ENCODE measurements at regions not wholly inside any gene's neighbourhood (a gene's known extent, or its start where the extent isn't known, plus 50 kb on each side); places are given as distances from the start of the nearest gene placed in this dataset.

DNA sequence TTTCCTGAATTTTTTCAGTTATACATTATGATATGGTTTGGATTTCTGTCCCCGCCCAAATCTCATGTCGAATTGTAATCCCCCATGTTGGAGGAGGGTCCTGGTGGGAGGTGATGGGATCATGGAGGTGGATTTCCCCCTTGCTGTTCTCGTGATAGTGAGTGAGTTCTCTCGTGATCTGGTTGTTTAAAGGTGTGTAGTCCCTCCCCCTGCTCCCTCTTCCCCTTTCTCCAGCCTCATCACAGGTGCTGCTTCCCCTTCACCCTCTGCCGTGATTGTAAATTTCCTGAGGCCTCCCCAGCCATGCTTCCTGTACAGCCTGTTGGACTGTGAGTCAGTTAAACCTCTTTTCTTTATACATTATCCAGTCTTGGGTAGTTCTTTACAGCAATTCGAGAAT is 93.2 kb upstream of the HNRNPU start:
- TF ChIP-seq, protein P1, sequence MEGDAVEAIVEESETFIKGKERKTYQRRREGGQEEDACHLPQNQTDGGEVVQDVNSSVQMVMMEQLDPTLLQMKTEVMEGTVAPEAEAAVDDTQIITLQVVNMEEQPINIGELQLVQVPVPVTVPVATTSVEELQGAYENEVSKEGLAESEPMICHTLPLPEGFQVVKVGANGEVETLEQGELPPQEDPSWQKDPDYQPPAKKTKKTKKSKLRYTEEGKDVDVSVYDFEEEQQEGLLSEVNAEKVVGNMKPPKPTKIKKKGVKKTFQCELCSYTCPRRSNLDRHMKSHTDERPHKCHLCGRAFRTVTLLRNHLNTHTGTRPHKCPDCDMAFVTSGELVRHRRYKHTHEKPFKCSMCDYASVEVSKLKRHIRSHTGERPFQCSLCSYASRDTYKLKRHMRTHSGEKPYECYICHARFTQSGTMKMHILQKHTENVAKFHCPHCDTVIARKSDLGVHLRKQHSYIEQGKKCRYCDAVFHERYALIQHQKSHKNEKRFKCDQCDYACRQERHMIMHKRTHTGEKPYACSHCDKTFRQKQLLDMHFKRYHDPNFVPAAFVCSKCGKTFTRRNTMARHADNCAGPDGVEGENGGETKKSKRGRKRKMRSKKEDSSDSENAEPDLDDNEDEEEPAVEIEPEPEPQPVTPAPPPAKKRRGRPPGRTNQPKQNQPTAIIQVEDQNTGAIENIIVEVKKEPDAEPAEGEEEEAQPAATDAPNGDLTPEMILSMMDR (IDR thresholded peaks at IDR 0.05) = no peak
- TF ChIP-seq EZH2phosphoT487 (IDR thresholded peaks at IDR 0.05) (no peak), EZH2 (IDR thresholded peaks at IDR 0.05) (no peak)
- no peaks in the 10 kb centered on the region for H3K9me3 Mint-ChIP-seq
- H3F3A ChIP-seq (ENCODE audit: low read depth) = no peaks in the 10 kb centered on the region
- H3K9ac ChIP-seq = no peak overlapping the region
- no peak overlapping the region for H3K27ac Mint-ChIP-seq
- peaks cover 3% of the 10 kb centered on the region for H3K27me3 Mint-ChIP-seq (ENCODE audit: insufficient read depth, low read depth)
- H4K20me1 ChIP-seq (ENCODE audit: low read depth) = no peaks in the 10 kb centered on the region
- no peak overlapping the region for H3K4me3 ChIP-seq
- no peaks in the 10 kb centered on the region for H3K36me3 Mint-ChIP-seq
- no peaks in the 10 kb centered on the region for H3K4me1 Mint-ChIP-seq
- H3K79me2 ChIP-seq (ENCODE audit: low read depth) = no peaks in the 10 kb centered on the region
- DNase-seq (ENCODE audit: low spot score) = no peak
- H3K4me1 ChIP-seq = peaks cover 11% of the 10 kb centered on the region
- H3K27ac ChIP-seq = no peak overlapping the region
- H3K27me3 ChIP-seq = no peaks in the 10 kb centered on the region
- no peak overlapping the region for H3K4me3 Mint-ChIP-seq
- H2AFZ ChIP-seq (replicated peaks) = peak overlapping the region; percentile 61
- no peak overlapping the region for H3K4me2 ChIP-seq
- no peaks in the 10 kb centered on the region for H3K9me3 ChIP-seq (ENCODE audit: low read depth)
- H3K36me3 ChIP-seq = no peaks in the 10 kb centered on the region

DNA sequence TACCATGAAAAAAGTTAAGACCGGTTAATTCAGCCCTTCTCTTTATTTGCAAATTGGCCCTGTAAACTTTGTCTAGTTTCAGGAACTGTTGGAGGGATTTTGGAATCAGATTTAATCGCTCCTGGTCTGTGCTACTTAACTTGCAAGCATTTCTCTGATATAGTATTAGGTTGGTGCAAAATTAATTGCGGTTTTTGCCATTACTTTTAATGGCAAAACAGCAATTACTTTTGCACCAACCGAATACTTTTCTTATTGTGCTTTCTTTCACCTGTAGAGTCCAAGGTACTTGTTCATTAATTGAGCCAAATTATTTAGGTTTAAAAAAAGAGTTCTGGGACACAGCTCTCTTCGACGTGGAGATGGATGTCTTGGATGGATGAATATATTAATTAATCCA is 92.8 kb upstream of the HNRNPU start:
- no peaks in the 10 kb centered on the region for H3F3A ChIP-seq (ENCODE audit: low read depth)
- peaks cover 11% of the 10 kb centered on the region for H3K4me1 ChIP-seq
- no peak overlapping the region for H3K4me3 ChIP-seq
- Mint-ChIP-seq H3K36me3 (no peaks in the 10 kb centered on the region), H3K9me3 (no peaks in the 10 kb centered on the region), H3K4me1 (no peaks in the 10 kb centered on the region), H3K27me3 (ENCODE audit: insufficient read depth, low read depth) (peaks cover 3% of the 10 kb centered on the region), H3K4me3 (no peak overlapping the region), H3K27ac (no peak overlapping the region)
- H3K9me3 ChIP-seq (ENCODE audit: low read depth) = no peaks in the 10 kb centered on the region
- H3K9ac ChIP-seq = no peak overlapping the region
- H3K4me2 ChIP-seq = no peak overlapping the region
- no peaks in the 10 kb centered on the region for H3K27me3 ChIP-seq
- DNase-seq (ENCODE audit: low spot score) = no peak
- TF ChIP-seq EZH2phosphoT487 (IDR thresholded peaks at IDR 0.05) (no peak), EZH2 (IDR thresholded peaks at IDR 0.05) (no peak)
- TF ChIP-seq, protein P1 (IDR thresholded peaks at IDR 0.05) = no peak
- no peak overlapping the region for H2AFZ ChIP-seq (replicated peaks)
- H3K27ac ChIP-seq = no peak overlapping the region
- H3K36me3 ChIP-seq = no peaks in the 10 kb centered on the region
- no peaks in the 10 kb centered on the region for H3K79me2 ChIP-seq (ENCODE audit: low read depth)
- no peaks in the 10 kb centered on the region for H4K20me1 ChIP-seq (ENCODE audit: low read depth)

DNA sequence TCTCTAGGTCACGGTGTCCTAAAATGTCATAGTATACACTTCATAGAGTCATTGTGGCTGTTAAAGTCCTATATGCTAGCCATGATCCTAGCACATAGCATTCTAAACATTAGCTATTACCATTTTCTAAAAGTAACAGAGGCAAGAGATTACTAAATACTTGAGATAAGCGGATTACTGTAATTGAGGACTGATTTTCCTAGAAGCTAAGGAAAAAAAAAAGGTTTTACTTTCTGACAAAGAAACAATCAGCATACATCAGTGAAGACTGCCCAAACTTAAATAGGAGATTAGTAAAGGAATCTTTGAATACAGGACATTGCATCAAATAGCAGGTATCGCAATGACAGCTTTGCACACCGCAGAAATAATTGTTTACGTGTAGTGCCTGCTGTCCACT is 91.3 kb upstream of the HNRNPU start:
- no peaks in the 10 kb centered on the region for H3K27me3 ChIP-seq
- no peaks in the 10 kb centered on the region for H3K36me3 Mint-ChIP-seq
- H2AFZ ChIP-seq (replicated peaks) = no peak overlapping the region
- no peaks in the 10 kb centered on the region for H3K9me3 ChIP-seq (ENCODE audit: low read depth)
- no peaks in the 10 kb centered on the region for H3K9me3 Mint-ChIP-seq
- DNase-seq (ENCODE audit: low spot score) = no peak
- no peak overlapping the region for H3K4me2 ChIP-seq
- no peak overlapping the region for H3K27ac Mint-ChIP-seq
- no peaks in the 10 kb centered on the region for H3K36me3 ChIP-seq
- H3K4me1 Mint-ChIP-seq = no peaks in the 10 kb centered on the region
- H3K4me1 ChIP-seq = peaks cover 11% of the 10 kb centered on the region
- peaks cover 4% of the 10 kb centered on the region for H3K27me3 Mint-ChIP-seq (ENCODE audit: insufficient read depth, low read depth)
- no peak overlapping the region for H3K4me3 Mint-ChIP-seq
- H3F3A ChIP-seq (ENCODE audit: low read depth) = no peaks in the 10 kb centered on the region
- no peak for TF ChIP-seq EZH2phosphoT487 (IDR thresholded peaks at IDR 0.05)
- TF ChIP-seq, protein P1 (IDR thresholded peaks at IDR 0.05) = no peak
- no peak for TF ChIP-seq EZH2 (IDR thresholded peaks at IDR 0.05)
- H3K27ac ChIP-seq = no peak overlapping the region
- H4K20me1 ChIP-seq (ENCODE audit: low read depth) = no peaks in the 10 kb centered on the region
- no peak overlapping the region for H3K4me3 ChIP-seq
- H3K9ac ChIP-seq = no peak overlapping the region
- H3K79me2 ChIP-seq (ENCODE audit: low read depth) = no peaks in the 10 kb centered on the region
